GM12891 (cell line): ENCODE measurements at regions not wholly inside any gene's neighbourhood (a gene's known extent, or its start where the extent isn't known, plus 50 kb on each side); places are given as distances from the start of the nearest gene placed in this dataset.
"Not testable (repeated sequence)": the region's sequence is repeated elsewhere in the genome, so short reads cannot be mapped to it uniquely, and the experiment has no call there.

ENCODE experiments used
- POLR2A ChIP-seq: IDR thresholded peaks from 2 replicates; pipeline ENCODE4 v1.6.1; 2011; ENCODE audit warnings: low read depth, low read length, control low read depth
- POLR2AphosphoS5 ChIP-seq: IDR thresholded peaks from 2 replicates; pipeline ENCODE4 v1.6.1; 2011; ENCODE audit warnings: low read depth, low read length, control low read depth
- POU2F2 ChIP-seq: IDR thresholded peaks from 2 replicates; pipeline ENCODE4 v1.6.1; 2011; ENCODE audit warnings: low read depth, mild to moderate bottlenecking, control low read depth, low read length, moderate library complexity

DNA sequence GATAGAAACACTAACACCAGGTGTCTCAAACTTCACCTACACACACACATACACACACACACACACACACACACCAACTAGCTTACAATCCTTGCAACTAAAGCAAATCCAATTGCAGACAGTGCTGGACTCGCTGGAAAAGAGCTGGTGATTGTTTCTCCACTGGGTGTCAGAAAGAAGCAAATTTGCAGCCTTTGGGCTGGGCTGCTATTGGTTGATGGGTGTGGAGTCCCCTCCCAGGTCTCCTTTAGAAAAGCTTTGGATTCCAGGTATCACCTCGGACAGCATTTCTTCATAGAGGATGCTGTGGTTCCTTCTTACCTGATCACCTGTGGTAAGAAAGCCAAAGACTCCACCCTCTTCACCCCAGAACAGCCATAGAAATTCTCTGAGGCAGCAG, 307.5 kb downstream of the SPATA31A6 start:
- TF ChIP-seq POLR2AphosphoS5, POLR2A, POU2F2: not testable (repeated sequence)
